ENCODE measurements at regions not wholly inside any gene's neighbourhood (a gene's known extent, or its start where the extent isn't known, plus 50 kb on each side); places are given as distances from the start of the nearest gene placed in this dataset.

GRCh38 chr16:55380485-55380884, 56.5 kb downstream of the IRX6 start:
- intact Hi-C loops (cut with DNase I) = no loop called here
- no peak overlapping the region for H3K4me3 ChIP-seq
- TF ChIP-seq CTCF (IDR thresholded peaks at IDR 0.05) = no peak
- H3K27ac ChIP-seq = no peak overlapping the region
- H3K27me3 ChIP-seq (ENCODE audit: insufficient read depth in 3 of 3, low read length in 2 of 3) = no peaks in the 10 kb centered on the region
- peaks cover 3% of the 10 kb centered on the region for H3K4me1 ChIP-seq
- ATAC-seq = no peak
- H3K9me3 ChIP-seq = no peaks in the 10 kb centered on the region
- DNase-seq = no peak
- 70 to 75% (median 73%) methylated on average over 7 of the region's 7 CpGs for WGBS, 3 donors
- no peaks in the 10 kb centered on the region for H3K36me3 ChIP-seq (ENCODE audit: insufficient read depth in 1 of 2, low read depth in 1 of 2)

- ATAC-seq (peak in 3 of 4 donors; percentile 49 to 73 (median 57)), DNase-seq (no peak)
- no peak overlapping the region for H3K4me3 ChIP-seq
- TF ChIP-seq CTCF (IDR thresholded peaks at IDR 0.05) = no peak
- H3K27ac ChIP-seq = no peak overlapping the region
- H3K36me3 ChIP-seq (ENCODE audit: insufficient read depth in 1 of 2, low read depth in 1 of 2) = no peaks in the 10 kb centered on the region
- H3K27me3 ChIP-seq (ENCODE audit: insufficient read depth in 3 of 3, low read length in 2 of 3) = no peaks in the 10 kb centered on the region
- H3K4me1 ChIP-seq = peaks cover 3% of the 10 kb centered on the region
- intact Hi-C loops (cut with DNase I) = no loop called here
- 58 to 68% (median 62%) methylated on average over 12 of the region's 12 CpGs for WGBS, 3 donors
- no peaks in the 10 kb centered on the region for H3K9me3 ChIP-seq
These were observed 60.6 kb downstream of the IRX6 start for GRCh38 chr16:55384288-55385247.

GRCh38 chr16:55385359-55385758, 61.4 kb downstream of the IRX6 start:
- no peak for TF ChIP-seq CTCF (IDR thresholded peaks at IDR 0.05)

GRCh38 chr16:55386534-55387296, 62.7 kb downstream of the IRX6 start:
- intact Hi-C loops (cut with DNase I) = no loop called here
- 81 to 87% (median 86%) methylated on average over 5 of the region's 5 CpGs for WGBS, 3 donors
- H3K36me3 ChIP-seq (ENCODE audit: insufficient read depth in 1 of 2, low read depth in 1 of 2) = no peaks in the 10 kb centered on the region
- H3K4me1 ChIP-seq = no peaks in the 10 kb centered on the region
- DNase-seq (no peak), ATAC-seq (no peak)
- TF ChIP-seq CTCF (IDR thresholded peaks at IDR 0.05) = no peak
- no peak overlapping the region for H3K27ac ChIP-seq
- no peak overlapping the region for H3K4me3 ChIP-seq
- H3K9me3 ChIP-seq = no peaks in the 10 kb centered on the region
- H3K27me3 ChIP-seq (ENCODE audit: insufficient read depth in 3 of 3, low read length in 2 of 3) = no peaks in the 10 kb centered on the region

More at GRCh38 chr16:55385359-55385758, 61.4 kb downstream of the IRX6 start:
- H3K4me1 ChIP-seq = no peaks in the 10 kb centered on the region
- no peaks in the 10 kb centered on the region for H3K9me3 ChIP-seq
- WGBS, 3 donors = 64 to 86% (median 83%) methylated on average over 3 of the region's 3 CpGs
- no peaks in the 10 kb centered on the region for H3K36me3 ChIP-seq (ENCODE audit: insufficient read depth in 1 of 2, low read depth in 1 of 2)
- H3K27ac ChIP-seq = no peak overlapping the region
- ATAC-seq (no peak), DNase-seq (no peak)
- H3K27me3 ChIP-seq (ENCODE audit: insufficient read depth in 3 of 3, low read length in 2 of 3) = no peaks in the 10 kb centered on the region
- H3K4me3 ChIP-seq = no peak overlapping the region
- intact Hi-C loops (cut with DNase I) = no loop called here

Data from psoas muscle (tissue), 7 donors.